Stomach (tissue), 4 donors: ENCODE measurements at regions not wholly inside any gene's neighbourhood (a gene's known extent, or its start where the extent isn't known, plus 50 kb on each side); places are given as distances from the start of the nearest gene placed in this dataset.

Source experiments
- EP300 ChIP-seq: sonication (generic); formaldehyde crosslinking; IDR thresholded peaks from one replicate; pipeline ENCODE4 v1.6.1; 2017; ENCODE audit warnings: antibody characterized with exemption
- POLR2AphosphoS5 ChIP-seq, 3 donors: sonication (generic); formaldehyde crosslinking; IDR thresholded peaks; one replicate each; pipeline ENCODE4 v1.6.1; 2016; ENCODE audit warnings: antibody characterized with exemption in 3 of 3
- TF ChIP-seq, protein P1 (sequence below), 7 experiments: fragments of 450-650 bp in 4 of 7; fragments of 200-600 bp in 3 of 7; sonication (generic) in 3 of 7; IDR thresholded peaks; one replicate each; pipeline ENCODE4 v1.5.1; 2016 to 2019; ENCODE audit warnings: antibody characterized with exemption in 7 of 7, control low read depth in 2 of 7, mild to moderate bottlenecking in 1 of 7

DNA sequence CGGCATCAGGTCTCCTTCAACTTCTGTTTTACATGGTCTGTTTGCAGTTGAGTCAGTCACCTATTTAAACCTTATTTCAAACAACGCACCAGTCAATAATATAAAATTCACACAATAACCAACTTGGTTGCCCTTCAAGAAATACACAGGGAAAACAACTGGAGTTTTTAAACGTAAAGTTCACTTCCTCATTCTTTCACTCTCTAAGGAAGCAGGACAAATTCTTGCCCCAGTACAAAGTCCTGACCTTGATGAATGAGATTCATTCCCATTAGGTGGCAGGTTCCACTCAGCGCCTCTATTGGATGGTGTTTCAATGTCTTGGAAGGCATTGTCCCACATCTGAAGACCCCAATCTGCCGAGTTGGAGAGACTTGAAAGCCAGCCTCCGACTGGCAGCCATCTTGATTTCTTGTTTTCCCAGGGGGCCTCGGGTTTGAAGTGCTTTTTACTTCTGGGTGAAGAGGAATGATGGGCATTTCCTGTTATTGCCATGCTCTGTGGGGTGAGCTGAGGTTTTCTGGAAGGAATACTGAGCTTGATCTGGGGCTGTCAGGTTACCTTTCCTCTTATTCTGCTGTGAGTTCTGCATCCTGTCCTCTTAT, 105.0 kb downstream of the ACER2 start:
- TF ChIP-seq, protein P1, sequence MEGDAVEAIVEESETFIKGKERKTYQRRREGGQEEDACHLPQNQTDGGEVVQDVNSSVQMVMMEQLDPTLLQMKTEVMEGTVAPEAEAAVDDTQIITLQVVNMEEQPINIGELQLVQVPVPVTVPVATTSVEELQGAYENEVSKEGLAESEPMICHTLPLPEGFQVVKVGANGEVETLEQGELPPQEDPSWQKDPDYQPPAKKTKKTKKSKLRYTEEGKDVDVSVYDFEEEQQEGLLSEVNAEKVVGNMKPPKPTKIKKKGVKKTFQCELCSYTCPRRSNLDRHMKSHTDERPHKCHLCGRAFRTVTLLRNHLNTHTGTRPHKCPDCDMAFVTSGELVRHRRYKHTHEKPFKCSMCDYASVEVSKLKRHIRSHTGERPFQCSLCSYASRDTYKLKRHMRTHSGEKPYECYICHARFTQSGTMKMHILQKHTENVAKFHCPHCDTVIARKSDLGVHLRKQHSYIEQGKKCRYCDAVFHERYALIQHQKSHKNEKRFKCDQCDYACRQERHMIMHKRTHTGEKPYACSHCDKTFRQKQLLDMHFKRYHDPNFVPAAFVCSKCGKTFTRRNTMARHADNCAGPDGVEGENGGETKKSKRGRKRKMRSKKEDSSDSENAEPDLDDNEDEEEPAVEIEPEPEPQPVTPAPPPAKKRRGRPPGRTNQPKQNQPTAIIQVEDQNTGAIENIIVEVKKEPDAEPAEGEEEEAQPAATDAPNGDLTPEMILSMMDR (IDR thresholded peaks at IDR 0.05): no peak
- TF ChIP-seq EP300 (no peak), POLR2AphosphoS5 (IDR thresholded peaks at IDR 0.05) (no peak)
